ENCODE measurements at regions not wholly inside any gene's neighbourhood (a gene's known extent, or its start where the extent isn't known, plus 50 kb on each side); places are given as distances from the start of the nearest gene placed in this dataset.

DNA sequence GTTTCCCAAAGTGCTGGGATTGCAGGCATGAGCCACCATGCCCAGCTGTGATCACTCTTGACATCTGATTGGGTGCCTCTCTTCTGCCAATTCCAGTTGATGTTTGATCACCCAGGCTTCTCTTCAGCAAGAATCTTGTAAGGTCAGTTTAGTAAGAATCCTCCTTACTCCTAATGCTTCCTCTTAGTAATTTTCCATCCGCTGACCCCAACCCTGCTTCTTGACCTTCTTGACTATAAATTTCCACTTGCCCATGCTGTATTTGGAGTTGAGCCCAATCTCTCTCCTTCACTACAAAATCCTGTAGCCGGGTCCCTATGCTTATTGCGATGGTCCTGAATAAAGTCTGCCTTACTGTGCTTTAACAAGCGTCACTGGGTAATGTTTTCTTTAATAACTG, 75.4 kb downstream of the DDIT4L start:
- TF ChIP-seq, protein P1, sequence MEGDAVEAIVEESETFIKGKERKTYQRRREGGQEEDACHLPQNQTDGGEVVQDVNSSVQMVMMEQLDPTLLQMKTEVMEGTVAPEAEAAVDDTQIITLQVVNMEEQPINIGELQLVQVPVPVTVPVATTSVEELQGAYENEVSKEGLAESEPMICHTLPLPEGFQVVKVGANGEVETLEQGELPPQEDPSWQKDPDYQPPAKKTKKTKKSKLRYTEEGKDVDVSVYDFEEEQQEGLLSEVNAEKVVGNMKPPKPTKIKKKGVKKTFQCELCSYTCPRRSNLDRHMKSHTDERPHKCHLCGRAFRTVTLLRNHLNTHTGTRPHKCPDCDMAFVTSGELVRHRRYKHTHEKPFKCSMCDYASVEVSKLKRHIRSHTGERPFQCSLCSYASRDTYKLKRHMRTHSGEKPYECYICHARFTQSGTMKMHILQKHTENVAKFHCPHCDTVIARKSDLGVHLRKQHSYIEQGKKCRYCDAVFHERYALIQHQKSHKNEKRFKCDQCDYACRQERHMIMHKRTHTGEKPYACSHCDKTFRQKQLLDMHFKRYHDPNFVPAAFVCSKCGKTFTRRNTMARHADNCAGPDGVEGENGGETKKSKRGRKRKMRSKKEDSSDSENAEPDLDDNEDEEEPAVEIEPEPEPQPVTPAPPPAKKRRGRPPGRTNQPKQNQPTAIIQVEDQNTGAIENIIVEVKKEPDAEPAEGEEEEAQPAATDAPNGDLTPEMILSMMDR (IDR thresholded peaks at IDR 0.05; ENCODE audit: insufficient read depth, low read depth, low read length): no peak
- no peak for TF ChIP-seq EZH2 (IDR thresholded peaks at IDR 0.05; ENCODE audit: insufficient read depth, low read length)

All from astrocyte (in vitro differentiated cells and primary cell).